EL (cell line): ENCODE measurements at regions not wholly inside any gene's neighbourhood (a gene's known extent, or its start where the extent isn't known, plus 50 kb on each side); places are given as distances from the start of the nearest gene placed in this dataset.

Source experiments
- DNase-seq: peaks from one replicate; pipeline ENCODE4 v3.0.0-alpha.2; 2016

- no peak for DNase-seq
Observed at GRCh38 chr1:101317590-101317989, 80.8 kb downstream of the S1PR1 start.

DNA sequence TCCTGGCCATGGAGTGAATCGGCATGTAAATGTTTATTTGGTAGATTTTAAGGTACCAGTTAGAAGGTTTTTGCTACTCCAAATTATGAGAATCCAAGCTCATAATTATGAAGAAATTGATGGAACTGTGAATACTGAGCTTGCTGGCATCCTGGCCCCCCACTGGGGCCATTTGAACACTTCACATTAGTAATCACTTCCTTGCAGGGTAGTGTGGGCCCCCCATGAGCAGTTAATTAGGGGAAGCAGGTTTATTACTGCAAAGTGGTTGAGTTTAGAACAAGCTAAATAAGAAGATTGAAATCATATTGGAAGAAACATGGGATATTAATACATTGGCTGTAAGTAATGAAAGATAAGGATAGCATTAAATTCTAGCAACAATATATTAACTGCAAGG is 86.7 kb downstream of the S1PR1 start:
- no peak for DNase-seq

- DNase-seq = no peak
Observed at GRCh38 chr1:101325144-101325543, 88.3 kb downstream of the S1PR1 start.

- no peak for DNase-seq
Observed at GRCh38 chr1:101330427-101331130, 93.8 kb downstream of the S1PR1 start.

GRCh38 chr1:101331794-101332193 is 95.0 kb downstream of the S1PR1 start:
- DNase-seq = no peak

- DNase-seq = no peak
Observed at GRCh38 chr1:101332633-101333032, 95.8 kb downstream of the S1PR1 start.

- no peak for DNase-seq
Observed at GRCh38 chr1:101333186-101333585, 96.4 kb downstream of the S1PR1 start.

DNA sequence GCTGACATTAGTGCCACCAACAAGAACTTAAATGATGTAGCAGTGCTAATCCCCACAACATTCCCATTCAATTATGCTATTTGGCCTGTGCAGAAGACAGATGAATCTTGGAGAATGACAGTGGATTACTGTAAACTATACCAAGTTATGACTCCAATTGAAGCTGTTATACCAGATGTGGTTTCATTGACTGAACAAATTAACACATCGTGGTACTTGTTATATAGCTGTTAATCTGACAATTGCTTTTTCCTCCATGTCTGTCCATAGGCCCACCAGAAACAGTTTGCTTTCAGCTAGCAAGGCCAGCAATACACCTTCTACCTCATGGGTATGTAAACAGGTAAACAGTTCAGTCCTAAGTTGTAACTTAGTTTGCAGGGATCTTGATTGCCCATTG is 101.1 kb downstream of the S1PR1 start:
- no peak for DNase-seq

DNA sequence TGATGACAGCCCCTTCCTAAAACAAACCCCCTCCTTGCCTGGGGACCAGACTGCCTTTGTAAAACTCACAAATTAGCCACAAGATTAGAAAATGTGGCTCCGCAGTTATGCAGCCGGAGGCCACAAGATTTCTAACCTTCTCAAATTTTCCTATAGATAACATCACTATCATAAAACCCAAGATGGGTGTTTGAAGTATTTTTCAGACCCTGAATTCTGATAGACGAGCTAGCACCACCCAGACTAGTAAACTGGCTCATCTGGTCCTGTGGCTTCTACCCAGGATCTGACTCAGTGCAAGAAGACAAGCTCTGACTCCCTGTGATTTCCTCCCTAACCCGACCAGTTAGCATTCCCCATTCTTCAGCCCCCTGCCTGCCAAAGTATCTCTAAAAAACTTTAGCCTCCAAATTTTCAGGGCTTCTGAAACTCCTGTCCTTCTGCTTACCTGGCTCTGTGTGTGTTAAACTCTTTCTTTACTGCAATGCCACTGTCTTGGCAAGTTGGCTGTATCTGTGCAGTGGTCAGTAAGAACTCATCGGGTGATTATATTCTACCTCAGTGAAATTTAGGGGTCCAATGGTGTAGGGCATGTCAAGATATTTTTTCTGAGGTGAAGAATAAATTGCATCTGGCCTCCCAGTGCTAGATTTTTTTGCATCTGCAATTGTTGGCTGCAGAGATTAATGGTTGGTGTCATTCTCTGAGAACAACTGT is 102.1 kb downstream of the S1PR1 start:
- DNase-seq = peak; percentile 19

- DNase-seq = no peak
Observed at GRCh38 chr1:101344745-101345144, 107.9 kb downstream of the S1PR1 start.

GRCh38 chr1:101346419-101346818 is 109.6 kb downstream of the S1PR1 start:
- no peak for DNase-seq

DNA sequence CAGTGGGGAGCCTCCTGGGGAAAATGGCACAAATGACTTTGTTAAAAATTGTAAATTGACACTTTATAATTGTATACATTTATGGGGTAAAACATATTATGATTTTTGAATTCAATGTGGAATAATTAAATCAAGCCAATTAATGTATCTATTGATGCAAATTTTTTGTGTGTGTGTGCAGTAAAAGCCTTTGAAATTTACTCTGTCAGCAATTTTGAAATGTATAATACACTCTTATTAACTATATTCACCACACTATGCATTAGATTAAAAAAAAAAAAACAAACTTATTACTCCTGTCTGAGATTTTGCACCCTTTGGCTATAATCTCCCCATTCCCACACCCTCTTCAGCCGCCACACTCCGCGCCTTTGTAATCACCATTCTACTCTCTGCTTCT is 119.2 kb downstream of the S1PR1 start:
- DNase-seq = no peak

- DNase-seq = no peak
Observed at GRCh38 chr1:101356604-101357443, 120.0 kb downstream of the S1PR1 start.

- DNase-seq = peak; percentile 79
Observed at GRCh38 chr1:101357444-101357986, 120.7 kb downstream of the S1PR1 start.

- no peak for DNase-seq
Observed at GRCh38 chr1:101360506-101360905, 123.7 kb downstream of the S1PR1 start.

GRCh38 chr1:101363891-101364318 is 127.1 kb downstream of the S1PR1 start:
- DNase-seq = no peak

DNA sequence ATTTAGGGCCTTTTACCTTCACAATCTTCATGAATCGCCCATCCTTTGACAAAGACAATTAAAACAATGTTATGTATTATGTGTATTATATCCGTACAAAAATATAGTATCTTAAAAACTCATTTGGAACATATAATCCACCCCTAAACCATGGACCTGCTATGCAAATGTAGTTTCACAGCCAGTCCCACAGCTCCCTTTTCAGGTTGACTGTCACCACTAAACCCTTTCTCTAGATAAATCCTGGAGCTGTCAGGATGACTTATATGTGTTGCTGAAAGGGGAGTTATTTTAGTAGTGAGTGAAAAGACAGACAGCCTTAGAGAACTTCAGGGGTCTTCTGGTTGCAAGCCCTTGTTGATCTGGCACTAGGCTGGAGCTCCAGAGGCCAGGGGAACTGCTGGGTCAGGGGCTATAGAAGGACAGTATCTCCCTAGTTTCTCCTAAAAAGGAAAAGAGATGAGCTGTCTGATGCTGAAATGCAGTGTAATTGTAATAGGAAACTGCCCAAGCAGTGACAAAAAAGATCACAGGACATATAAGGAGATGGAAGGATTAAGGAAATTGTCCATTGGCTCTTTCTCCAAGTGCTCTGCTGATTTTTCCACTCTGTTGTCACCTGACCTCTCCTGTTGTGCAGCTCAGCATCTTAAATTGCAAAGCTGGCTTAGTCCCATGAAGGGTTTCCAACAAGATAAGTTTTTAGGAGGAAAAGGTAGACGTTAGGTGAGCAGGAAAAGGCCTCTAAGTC is 127.7 kb downstream of the S1PR1 start:
- DNase-seq = no peak

DNA sequence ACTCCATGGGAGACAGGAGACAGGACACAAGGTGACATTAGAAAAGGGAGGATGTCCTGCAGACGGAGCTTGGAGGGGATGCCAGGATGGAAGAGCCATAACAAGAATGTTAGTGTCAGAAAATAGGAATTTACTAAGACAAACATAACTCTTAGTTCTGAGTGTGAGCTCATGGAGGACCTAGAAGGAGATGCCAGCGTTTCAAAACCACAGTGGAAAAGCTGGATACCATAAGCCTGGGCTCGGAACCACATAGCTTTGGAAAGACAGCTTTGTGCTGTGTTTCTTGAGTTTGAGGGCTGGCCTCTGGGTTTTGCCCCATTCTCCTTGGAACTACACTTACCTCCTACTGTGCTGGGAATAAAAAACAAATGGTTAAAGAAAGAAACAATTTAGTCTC is 128.4 kb downstream of the S1PR1 start:
- DNase-seq = peak; percentile 68

DNA sequence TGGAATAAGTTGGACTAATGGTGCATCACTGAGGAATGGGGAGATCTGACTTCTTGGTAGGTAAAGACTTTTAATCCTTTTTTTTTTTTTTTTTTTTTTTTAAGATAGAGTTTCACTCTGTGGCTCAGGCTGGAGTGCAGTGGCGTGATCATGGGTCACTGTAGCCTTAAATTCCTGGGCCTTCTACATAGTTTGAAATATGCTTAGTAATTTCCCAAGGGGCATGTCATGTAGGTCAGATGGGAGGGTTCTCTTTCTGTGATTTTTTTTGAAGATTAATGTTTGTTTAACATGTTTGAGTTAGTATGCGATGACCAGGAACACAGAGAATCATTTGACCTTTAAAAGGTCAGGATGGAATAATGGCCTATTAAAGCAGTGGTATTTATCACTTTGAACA is 129.1 kb downstream of the S1PR1 start:
- peak; percentile 42 for DNase-seq

DNA sequence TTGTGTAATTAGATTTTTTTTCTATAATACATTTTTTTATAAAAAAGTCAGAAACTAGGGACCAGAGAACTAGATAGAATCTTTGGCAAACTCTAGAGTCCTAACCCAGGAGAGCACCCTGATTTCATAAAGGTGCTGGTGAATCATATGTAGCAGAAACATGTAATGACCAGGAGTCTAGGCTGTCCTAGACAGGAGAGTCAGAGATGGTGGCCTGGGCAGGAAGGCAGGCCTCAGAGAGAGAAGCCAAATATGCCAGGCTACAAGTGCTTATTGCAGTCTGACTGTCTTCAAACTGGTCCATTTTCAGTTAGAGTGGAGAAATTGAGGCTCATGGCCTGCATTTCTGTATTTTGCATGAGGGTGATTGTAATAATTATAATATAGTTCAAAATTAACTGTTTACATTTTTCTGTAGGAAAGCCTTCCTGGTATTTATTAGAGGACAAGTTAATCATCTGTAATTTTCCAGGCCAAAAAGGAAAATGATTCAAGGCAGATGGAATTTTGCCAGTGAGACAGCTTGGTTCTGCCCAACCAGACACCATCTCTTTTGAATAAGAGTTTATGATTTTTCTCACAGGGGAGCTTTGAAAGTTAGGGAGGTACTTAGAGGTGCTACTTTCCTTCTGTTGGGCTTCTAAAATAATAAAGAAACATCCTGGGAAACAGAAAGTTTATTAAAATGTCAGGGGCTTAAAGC is 129.8 kb downstream of the S1PR1 start:
- DNase-seq = peak; percentile 62

DNA sequence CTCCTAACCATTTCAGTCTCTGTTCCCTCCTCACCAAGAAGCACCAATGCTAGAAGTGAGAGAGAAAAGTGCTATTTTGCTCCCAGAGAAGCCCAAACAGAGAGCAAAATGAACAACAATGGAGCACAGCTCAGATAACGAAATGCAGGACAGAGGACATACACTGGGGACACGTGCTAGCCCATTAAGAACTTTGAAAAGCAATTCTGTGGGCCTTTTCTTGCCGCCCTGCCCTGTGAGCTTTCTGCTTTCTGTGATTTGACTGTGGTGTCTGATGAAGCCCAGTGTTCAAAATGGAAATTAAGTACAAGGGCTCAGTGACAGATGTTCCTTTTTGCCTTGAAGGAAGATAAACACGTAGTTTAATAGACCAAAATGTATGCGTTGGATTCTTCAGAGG is 130.8 kb downstream of the S1PR1 start:
- no peak for DNase-seq

DNA sequence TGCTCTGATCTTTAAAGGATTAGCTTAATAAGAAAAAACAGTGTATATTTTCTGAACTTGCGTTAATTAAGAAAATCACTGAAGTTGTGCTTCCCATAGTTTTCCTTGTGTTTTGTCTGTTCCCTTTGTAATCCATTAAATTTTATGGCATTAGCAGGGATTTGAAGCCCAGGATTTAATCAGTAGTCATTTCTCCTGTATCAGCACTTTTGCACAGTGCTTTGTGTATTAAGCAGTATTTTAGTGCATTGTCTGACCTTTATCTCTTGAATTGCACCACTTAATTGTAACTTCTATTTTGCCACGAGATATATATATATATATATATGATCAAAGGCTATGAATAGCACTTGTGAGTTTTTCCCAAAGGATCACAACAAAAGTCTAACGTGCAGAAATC is 133.7 kb downstream of the S1PR1 start:
- DNase-seq = no peak
